Epithelial cell of esophagus (primary cell): ENCODE measurements at regions not wholly inside any gene's neighbourhood (a gene's known extent, or its start where the extent isn't known, plus 50 kb on each side); places are given as distances from the start of the nearest gene placed in this dataset.

Experiments used
- DNase-seq: peaks from one replicate; pipeline ENCODE4 v3.0.0; 2010; ENCODE audit warnings: low read depth
- H3K4me3 ChIP-seq: 2 replicates; pipeline ENCODE4 v1.5.1; 2011; ENCODE audit warnings: mild to moderate bottlenecking, low read length, control low read depth
- TF ChIP-seq, protein P1 (sequence below): IDR thresholded peaks from 2 replicates; pipeline ENCODE4 v1.5.1; 2011; ENCODE audit warnings: low read depth, mild to moderate bottlenecking, low read length, control low read depth, inconsistent platforms; ENCODE audit not compliant: insufficient read depth; ENCODE audit errors: missing control alignments

DNA sequence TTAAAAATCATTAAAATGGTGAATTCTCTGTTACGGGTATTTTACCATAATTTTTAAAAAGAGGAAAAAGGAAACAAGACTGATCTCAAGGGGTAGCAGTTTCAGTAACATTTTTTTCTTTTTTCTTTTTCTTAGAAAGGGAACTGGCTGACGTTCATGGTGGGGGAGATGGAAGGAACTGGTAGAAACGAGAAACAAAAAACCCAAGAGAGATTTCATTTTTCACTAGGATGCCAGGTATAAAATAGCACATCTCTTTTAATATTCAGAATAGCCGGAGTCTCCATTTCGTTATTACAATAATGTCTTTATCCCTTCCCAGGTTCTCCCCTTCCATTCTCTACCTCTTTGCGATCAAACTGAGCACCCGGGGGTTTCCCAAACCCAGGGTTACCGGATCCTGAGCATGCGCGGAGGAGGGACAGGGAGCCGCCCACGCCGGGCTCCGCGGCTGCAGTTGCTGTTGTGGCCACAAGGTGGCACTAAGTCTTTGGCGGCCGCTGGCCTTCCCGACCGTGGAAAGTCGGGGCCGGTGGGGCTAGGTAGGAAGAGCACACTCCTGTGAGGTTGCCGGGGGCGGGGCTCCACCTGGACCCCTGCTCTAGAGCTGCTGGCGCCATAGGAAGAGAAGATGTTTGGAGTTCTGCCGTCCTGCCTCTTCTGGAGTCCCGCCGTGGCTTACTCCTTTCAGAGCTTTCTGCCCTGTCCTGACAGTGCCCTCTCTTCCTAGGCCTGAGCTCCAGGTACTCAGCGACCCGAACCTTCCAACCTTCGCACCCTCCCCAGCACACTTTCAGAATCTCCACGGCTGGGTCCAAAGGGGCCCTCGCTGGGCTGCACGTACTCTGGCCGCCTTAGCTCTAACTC, 146.8 kb downstream of the SH3BGRL2 start:
- TF ChIP-seq, protein P1, sequence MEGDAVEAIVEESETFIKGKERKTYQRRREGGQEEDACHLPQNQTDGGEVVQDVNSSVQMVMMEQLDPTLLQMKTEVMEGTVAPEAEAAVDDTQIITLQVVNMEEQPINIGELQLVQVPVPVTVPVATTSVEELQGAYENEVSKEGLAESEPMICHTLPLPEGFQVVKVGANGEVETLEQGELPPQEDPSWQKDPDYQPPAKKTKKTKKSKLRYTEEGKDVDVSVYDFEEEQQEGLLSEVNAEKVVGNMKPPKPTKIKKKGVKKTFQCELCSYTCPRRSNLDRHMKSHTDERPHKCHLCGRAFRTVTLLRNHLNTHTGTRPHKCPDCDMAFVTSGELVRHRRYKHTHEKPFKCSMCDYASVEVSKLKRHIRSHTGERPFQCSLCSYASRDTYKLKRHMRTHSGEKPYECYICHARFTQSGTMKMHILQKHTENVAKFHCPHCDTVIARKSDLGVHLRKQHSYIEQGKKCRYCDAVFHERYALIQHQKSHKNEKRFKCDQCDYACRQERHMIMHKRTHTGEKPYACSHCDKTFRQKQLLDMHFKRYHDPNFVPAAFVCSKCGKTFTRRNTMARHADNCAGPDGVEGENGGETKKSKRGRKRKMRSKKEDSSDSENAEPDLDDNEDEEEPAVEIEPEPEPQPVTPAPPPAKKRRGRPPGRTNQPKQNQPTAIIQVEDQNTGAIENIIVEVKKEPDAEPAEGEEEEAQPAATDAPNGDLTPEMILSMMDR: peak; percentile 94
- peak overlapping the region; percentile 21 for H3K4me3 ChIP-seq

DNA sequence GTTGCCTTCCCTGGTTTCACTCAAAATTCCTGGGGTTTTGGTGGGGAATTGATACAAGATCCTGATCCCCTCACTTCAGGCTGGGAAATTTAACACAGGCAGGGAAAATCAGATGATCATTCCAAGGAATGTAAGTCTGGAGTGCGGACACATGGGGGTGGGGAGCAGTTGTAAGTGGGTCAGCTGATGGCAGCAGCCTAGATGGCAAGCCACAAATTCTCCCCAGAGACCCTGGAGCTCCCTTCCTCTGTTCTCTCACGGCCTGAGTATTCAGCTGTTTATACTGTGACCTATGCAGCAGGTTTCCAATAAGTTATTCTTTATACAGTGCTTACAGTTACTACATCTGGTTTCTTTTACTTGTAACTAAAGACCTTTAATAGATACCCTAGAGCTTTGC, 144.9 kb downstream of the SH3BGRL2 start:
- TF ChIP-seq, protein P1: no peak
- no peak overlapping the region for H3K4me3 ChIP-seq
- no peak for DNase-seq

More for the DNA sequence above, 146.8 kb downstream of the SH3BGRL2 start:
- peak; percentile 74 for DNase-seq

DNA sequence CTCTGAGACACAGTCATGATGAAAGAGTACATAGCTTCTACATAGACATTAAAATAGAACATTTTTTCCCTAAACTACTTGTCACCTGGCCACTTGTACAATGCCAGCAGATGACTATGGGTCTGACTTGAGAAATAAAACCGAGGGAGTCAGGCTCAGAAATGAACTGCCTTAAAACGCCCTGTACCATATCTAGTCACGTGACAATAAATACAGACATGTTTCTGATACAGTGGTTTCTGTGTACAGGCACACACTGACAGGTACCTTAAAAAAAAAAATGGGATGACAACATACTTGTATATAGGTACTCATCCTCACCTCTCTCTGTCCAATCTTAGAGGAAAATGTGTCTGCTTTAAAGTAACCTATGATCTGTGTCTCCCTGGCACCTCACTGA, 144.1 kb downstream of the SH3BGRL2 start:
- H3K4me3 ChIP-seq: no peak overlapping the region
- TF ChIP-seq, protein P1: no peak
- DNase-seq: no peak

DNA sequence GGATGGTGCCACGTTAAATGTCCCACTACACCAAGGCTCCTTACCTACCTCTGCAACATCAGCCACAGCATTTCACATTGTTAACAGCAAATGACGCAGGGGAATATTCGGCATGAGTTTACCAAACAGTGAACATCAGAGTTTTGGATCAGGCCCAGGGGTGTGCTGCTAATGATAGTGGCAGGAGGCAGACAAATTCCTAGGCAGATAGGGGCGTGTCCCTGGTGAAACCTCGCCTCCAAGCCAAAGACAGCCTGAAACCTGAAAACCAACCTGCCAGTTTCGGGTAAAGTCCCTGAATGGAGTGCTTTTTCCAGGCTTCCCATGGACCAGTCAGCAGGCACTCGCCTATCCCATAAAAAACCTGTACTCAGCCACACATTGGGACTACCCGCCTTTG, 133.6 kb downstream of the SH3BGRL2 start:
- TF ChIP-seq, protein P1: no peak
- H3K4me3 ChIP-seq: no peak overlapping the region
- peak; percentile 31 for DNase-seq

DNA sequence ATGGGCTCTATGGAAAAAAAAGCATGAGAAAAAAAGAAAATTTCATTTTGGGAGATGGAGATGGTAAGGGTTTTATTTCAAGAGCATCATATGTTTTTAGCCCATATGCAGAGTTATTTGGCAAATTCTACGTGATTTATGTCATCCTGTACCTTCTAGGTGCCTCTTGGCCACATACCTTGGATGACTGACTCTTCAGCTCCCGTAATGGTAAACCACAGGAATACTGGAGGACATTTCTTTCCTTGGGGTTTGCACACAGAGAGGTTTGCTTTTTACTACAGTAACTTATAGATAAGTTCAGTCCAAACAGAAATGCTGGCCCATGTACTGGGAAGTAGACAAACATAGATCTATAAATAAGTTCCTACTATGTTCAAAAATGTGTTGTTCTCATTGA, 132.2 kb downstream of the SH3BGRL2 start:
- TF ChIP-seq, protein P1: no peak
- DNase-seq: no peak
- H3K4me3 ChIP-seq: no peak overlapping the region

DNA sequence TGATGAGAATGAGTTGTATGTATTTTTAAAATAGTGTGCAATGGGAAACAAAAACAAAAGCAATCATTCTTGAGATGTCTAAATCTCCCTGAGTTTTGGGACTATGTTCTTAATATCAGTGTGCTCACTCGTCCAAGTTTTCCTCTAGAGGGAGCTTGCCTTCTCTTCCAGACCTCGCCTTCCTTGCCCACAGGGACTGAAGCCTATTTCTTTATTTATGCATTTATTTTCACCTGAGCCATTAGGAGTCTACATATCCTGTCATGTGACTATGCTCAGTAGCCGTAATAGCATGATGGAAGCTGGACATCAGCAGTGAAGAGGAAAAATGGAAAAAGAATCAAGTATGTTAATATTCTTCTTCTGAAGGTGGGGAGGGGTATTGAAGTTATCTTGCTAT, 131.2 kb downstream of the SH3BGRL2 start:
- TF ChIP-seq, protein P1: peak; percentile 54
- DNase-seq: peak; percentile 22
- H3K4me3 ChIP-seq: no peak overlapping the region

DNA sequence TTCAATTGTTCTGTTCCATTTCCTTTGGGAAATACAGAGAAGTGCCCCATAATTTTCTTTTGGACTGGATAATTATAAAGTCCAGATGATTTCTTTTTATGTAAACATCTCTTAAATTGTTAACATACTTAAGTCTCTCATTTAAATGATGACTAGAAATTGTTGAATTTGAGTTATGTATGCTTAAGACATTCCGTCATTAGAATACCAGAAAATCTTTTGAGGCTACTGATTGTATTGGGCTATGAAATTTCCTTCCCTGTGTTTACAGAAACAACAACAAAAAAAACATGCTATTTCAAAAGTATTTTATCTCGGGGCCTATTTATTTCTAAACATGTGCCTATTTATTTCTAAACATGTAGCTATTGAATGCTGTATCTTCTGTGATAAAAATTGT, 125.4 kb downstream of the SH3BGRL2 start:
- no peak overlapping the region for H3K4me3 ChIP-seq
- TF ChIP-seq, protein P1: no peak
- DNase-seq: no peak
